Uterus (tissue), 3 donors: ENCODE measurements at regions not wholly inside any gene's neighbourhood (a gene's known extent, or its start where the extent isn't known, plus 50 kb on each side); places are given as distances from the start of the nearest gene placed in this dataset.

Experiments used
- DNase-seq, 2 donors: peaks; one replicate each; pipeline ENCODE4 v3.0.0-alpha.2; 2019 to 2020
- H3K27ac ChIP-seq, 2 donors: fragments of 200-600 bp; sonication (generic); 1 replicate in 1 of 2; 2 replicates in 1 of 2; pipeline ENCODE4 v1.5.1; 2016 to 2018
- H3K27me3 ChIP-seq, 2 donors: fragments of 200-600 bp; sonication (generic); one replicate each; pipeline ENCODE4 v1.5.1; 2018 to 2019; ENCODE audit warnings: control low read depth in 1 of 2
- H3K36me3 ChIP-seq, 2 donors: fragments of 200-600 bp; sonication (generic); one replicate each; pipeline ENCODE4 v1.5.1; 2019; ENCODE audit warnings: control low read depth in 1 of 2
- H3K4me1 ChIP-seq, 2 donors: fragments of 200-600 bp; sonication (generic); one replicate each; pipeline ENCODE4 v1.5.1; 2018 to 2019; ENCODE audit warnings: control low read depth in 1 of 2
- H3K4me3 ChIP-seq, 2 donors: fragments of 200-600 bp; sonication (generic); 1 replicate in 1 of 2; 2 replicates in 1 of 2; pipeline ENCODE4 v1.5.1; 2018 to 2019; ENCODE audit warnings: mild to moderate bottlenecking in 1 of 2
- H3K9me3 ChIP-seq, 2 donors: fragments of 200-600 bp; sonication (generic); one replicate each; pipeline ENCODE4 v1.5.1; 2019; ENCODE audit warnings: control low read depth in 1 of 2
- CTCF ChIP-seq, 4 experiments: fragments of 200-600 bp in 2 of 4; fragments of 450-650 bp in 2 of 4; sonication (generic) in 2 of 4; IDR thresholded peaks; one replicate each; pipeline ENCODE4 v1.5.1; 2016 to 2019; ENCODE audit warnings: antibody characterized with exemption in 4 of 4, mild to moderate bottlenecking in 2 of 4, moderate library complexity in 1 of 4
- POLR2A ChIP-seq, 2 donors: fragments of 450-650 bp; IDR thresholded peaks; one replicate each; pipeline ENCODE4 v1.6.1; 2016; ENCODE audit warnings: antibody characterized with exemption in 2 of 2, mild to moderate bottlenecking in 1 of 2, moderate library complexity in 1 of 2
- intact Hi-C: fragments of 100-400 bp; cut with DNase I; formaldehyde crosslinking; loops from one replicate; pipeline ENCODE4 v1.15.1; 2023; ENCODE audit warnings: low total_unique reads
- donor health status: DM: yes; HTN: yes; CAD: no.

GRCh38 chr1:98325646-98326440, 335.7 kb upstream of the SNX7 start:
- peak in 1 of 2 donors; percentile 21 for DNase-seq
- no peak for TF ChIP-seq POLR2A (IDR thresholded peaks at IDR 0.05)
- TF ChIP-seq CTCF (IDR thresholded peaks at IDR 0.05), result no peak
- intact Hi-C loops, result no loop called here

GRCh38 chr1:98323906-98324358, 337.6 kb upstream of the SNX7 start:
- Histone ChIP-seq H3K4me3 (no peak overlapping the region), H3K9me3 (no peaks in the 10 kb centered on the region), H3K36me3 (no peaks in the 10 kb centered on the region), H3K27me3 (no peaks in the 10 kb centered on the region), H3K4me1 (no peaks in the 10 kb centered on the region), H3K27ac (no peak overlapping the region)
- TF ChIP-seq CTCF (IDR thresholded peaks at IDR 0.05), result no peak
- TF ChIP-seq POLR2A (IDR thresholded peaks at IDR 0.05), result no peak
- intact Hi-C loops, result no loop called here
- no peak for DNase-seq

More at GRCh38 chr1:98325646-98326440, 335.7 kb upstream of the SNX7 start:
- Histone ChIP-seq H3K27ac (no peak overlapping the region), H3K27me3 (no peaks in the 10 kb centered on the region), H3K36me3 (no peaks in the 10 kb centered on the region), H3K4me3 (no peak overlapping the region), H3K4me1 (no peaks in the 10 kb centered on the region), H3K9me3 (no peaks in the 10 kb centered on the region)

- TF ChIP-seq POLR2A (IDR thresholded peaks at IDR 0.05) (no peak), CTCF (IDR thresholded peaks at IDR 0.05) (no peak)
- intact Hi-C loops, result no loop called here
- H3K4me1 ChIP-seq, result no peaks in the 10 kb centered on the region
- no peak overlapping the region for H3K27ac ChIP-seq
- H3K27me3 ChIP-seq, result no peaks in the 10 kb centered on the region
- no peaks in the 10 kb centered on the region for H3K9me3 ChIP-seq
- no peak overlapping the region for H3K4me3 ChIP-seq
- no peaks in the 10 kb centered on the region for H3K36me3 ChIP-seq
- DNase-seq, result no peak
Measured at GRCh38 chr1:98323388-98323787, 338.1 kb upstream of the SNX7 start.

GRCh38 chr1:98322966-98323365, 338.6 kb upstream of the SNX7 start:
- no peak for DNase-seq
- Histone ChIP-seq H3K9me3 (no peaks in the 10 kb centered on the region), H3K4me3 (no peak overlapping the region), H3K27me3 (no peaks in the 10 kb centered on the region), H3K27ac (no peak overlapping the region), H3K36me3 (no peaks in the 10 kb centered on the region), H3K4me1 (no peaks in the 10 kb centered on the region)
- intact Hi-C loops, result no loop called here
- no peak for TF ChIP-seq POLR2A (IDR thresholded peaks at IDR 0.05)
- no peak for TF ChIP-seq CTCF (IDR thresholded peaks at IDR 0.05)

GRCh38 chr1:98322086-98322485, 339.4 kb upstream of the SNX7 start:
- Histone ChIP-seq H3K36me3 (no peaks in the 10 kb centered on the region), H3K27ac (no peak overlapping the region), H3K9me3 (no peaks in the 10 kb centered on the region), H3K27me3 (no peaks in the 10 kb centered on the region), H3K4me3 (no peak overlapping the region), H3K4me1 (no peaks in the 10 kb centered on the region)
- intact Hi-C loops, result no loop called here
- TF ChIP-seq POLR2A (IDR thresholded peaks at IDR 0.05), result no peak
- no peak for TF ChIP-seq CTCF (IDR thresholded peaks at IDR 0.05)
- no peak for DNase-seq
